RCC 7860 (cell line): ENCODE measurements at regions not wholly inside any gene's neighbourhood (a gene's known extent, or its start where the extent isn't known, plus 50 kb on each side); places are given as distances from the start of the nearest gene placed in this dataset.
A peak's percentile ranks its signal among the peaks of the same experiment; 100 is the strongest.

ENCODE experiments used
- DNase-seq: peaks from one replicate; pipeline ENCODE4 v3.0.0-alpha.2; 2015; ENCODE audit warnings: low spot score
- FAIRE-seq: peaks from 2 replicates; lab custom pipeline; 2012; peaks lifted over from hg19 to GRCh38; lab: Jason Lieb, UNC

DNA sequence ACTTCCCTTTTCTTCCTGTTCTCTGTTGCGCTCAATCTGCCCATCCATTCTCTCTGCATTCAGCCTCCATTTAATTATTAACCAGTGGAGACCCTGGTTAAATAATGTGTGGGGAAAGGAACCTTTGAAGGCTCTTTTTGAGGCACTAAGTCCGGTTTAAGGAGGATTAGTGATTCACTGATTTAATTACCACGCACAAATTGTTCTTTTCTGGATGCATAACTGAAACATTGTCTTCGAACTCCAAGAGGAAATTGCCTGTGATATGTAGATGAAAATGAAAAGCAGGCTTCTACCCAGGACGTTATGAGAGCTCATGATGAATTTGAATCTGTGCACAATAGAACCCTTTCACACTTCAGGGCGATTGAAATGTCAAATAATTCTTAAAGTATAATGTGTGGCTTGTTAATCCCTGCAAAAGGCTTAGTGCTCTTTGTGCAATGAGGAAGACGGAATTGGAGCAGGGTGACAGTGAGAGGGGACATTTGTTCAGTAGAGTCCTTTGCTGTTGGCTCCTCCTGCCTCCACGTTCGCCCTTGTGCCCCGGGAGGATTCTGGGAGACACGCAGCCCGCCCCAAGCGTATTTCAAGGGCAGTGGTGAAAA is 51.1 kb upstream of the ZNF236 start:
- DNase-seq = no peak
- no peak for FAIRE-seq

DNA sequence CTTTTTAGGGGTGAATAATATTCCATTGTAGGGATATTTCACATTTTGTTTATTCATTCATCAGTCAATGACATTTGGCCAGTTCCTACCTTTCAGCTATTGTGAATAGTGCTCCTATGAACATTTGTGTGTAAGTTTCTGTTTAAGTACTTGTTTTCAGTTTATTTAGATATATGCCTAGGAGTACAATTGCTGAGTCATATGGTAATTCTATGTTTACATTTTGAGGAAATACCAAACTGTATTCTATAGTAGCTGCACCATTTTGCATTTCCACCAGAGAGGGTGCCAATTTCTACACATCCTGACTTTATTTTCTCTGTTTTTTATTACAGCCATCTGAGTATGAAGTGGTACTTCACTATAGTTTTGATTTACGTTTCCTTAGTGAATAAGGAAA is 54.4 kb upstream of the ZNF236 start:
- DNase-seq (no peak), FAIRE-seq (no peak)

DNA sequence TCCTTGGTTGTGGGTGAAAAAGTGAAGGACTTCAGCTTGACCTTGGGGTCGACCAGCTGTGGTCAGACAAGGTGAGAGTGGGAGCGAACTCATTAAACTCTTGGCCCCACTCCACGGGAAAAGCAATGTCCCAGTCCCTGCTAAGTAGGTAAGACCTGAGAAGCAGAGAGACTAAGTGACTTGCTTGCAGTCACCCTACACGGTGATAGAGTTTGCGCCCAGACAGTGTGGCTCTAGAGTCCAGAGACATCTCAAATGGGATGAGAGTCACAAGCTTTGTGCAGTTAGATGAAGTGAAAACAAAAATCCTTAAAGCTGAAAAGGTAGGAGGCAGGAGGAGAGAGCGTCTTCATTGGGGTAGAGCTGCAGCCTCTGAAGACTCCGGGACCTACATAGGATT is 55.9 kb upstream of the ZNF236 start:
- FAIRE-seq (no peak), DNase-seq (no peak)

DNA sequence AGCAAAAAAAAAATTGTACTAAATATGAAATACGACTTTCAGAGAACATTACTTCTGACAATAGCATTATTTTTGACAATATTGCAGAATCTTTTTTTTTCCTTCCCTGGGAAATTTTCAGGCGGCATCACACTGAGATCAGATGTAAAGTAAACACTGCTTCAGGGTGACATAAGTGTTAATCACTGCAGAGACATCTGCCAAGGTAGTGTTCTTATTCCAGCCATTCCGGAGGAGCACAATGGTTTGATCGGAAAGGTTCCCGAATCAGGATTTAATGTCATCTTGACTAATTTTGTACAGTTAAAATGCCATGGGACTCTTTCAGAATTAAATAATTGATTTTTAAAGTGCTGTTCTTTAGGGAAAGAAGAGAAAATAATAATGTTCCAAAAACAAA is 56.7 kb upstream of the ZNF236 start:
- FAIRE-seq = peak; percentile 52
- DNase-seq = peak; percentile 47

DNA sequence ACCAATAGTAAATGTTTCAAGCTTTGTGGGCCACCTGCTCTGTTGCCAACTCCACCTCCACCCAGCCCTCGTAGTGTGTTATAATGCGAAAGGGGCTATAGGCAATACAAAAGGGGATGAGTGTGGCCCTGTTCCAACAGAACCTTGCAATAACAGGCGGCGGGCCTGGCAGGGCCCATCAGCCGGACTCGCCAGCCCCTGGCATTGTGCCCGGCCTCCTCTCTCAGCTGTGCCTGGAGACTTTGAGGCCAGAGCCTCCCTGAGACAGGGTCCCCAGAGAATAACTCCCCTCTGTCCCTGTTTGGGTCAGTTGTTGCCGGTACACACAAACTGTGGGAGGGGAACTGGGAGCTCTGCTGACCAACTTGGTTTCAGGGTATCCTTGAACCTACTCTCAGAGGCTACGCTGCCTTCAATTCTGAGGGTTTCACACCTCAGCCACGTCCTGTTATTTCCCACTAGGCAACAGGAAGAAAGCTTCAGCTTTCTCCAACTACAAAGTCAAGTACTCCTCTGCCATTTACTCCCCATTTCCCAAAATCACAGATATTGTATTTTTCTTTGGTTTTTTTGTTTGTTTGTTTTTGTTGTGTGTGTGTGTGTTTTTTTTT is 58.0 kb upstream of the ZNF236 start:
- FAIRE-seq (no peak), DNase-seq (no peak)

DNA sequence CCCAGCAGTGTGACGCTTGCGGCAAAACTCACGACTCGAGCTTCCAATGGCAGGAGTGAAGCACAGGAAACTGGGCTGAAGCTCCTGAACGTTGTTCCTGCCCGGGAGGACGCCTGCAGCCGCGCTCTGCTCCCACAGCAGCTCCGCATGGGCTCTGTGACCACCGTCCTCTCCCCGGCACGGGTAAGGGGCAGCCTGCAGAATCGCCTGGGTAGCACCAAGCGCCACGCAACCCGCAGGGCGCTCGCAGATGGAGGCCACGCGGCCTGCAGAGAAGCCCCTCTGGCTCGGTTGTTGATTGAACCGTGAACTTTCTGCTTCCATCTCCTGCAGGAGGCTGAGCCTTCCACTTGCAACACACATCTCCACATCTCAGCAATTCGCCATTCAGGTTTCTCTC is 63.3 kb upstream of the ZNF236 start:
- FAIRE-seq (no peak), DNase-seq (no peak)

DNA sequence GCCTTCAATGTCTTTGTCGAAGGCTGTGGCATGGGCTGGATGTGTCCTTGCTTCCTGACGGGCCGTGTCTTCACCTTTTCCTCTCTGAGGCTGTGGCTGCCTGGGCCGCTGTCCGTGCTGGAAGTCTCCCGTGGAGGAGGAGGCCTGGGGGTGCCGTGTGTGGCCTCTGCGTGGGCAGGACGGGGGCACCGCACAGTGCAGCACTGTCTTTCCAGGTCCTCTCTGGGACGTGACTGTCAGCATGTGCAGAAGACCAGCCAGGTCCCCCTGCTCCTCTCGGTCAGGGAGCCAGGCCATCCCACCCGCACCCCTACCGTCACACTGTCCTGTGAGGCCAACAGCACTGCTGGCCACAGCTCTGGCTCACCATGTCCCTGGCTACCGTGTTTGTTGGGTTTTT is 64.4 kb upstream of the ZNF236 start:
- no peak for FAIRE-seq
- no peak for DNase-seq

DNA sequence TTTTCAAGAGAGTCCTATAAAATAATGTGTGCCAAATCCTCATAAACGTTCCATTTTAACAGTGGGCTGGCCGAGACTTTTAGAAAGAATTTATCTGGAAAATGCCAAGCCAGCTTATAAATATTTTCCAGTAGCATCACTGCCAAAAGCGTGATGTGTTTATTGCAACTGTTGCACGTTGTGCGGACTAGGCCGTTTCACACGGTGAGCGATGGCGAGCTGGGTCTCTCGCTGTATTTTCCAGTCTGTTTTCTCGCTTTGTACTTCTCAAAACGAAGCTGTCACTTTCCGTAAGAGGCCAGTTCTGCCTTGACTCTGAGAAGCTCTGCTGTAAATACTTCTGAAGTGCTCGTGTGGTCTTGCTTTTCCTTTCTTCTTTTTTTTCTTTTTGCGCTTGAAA is 65.0 kb upstream of the ZNF236 start:
- FAIRE-seq = no peak
- no peak for DNase-seq

DNA sequence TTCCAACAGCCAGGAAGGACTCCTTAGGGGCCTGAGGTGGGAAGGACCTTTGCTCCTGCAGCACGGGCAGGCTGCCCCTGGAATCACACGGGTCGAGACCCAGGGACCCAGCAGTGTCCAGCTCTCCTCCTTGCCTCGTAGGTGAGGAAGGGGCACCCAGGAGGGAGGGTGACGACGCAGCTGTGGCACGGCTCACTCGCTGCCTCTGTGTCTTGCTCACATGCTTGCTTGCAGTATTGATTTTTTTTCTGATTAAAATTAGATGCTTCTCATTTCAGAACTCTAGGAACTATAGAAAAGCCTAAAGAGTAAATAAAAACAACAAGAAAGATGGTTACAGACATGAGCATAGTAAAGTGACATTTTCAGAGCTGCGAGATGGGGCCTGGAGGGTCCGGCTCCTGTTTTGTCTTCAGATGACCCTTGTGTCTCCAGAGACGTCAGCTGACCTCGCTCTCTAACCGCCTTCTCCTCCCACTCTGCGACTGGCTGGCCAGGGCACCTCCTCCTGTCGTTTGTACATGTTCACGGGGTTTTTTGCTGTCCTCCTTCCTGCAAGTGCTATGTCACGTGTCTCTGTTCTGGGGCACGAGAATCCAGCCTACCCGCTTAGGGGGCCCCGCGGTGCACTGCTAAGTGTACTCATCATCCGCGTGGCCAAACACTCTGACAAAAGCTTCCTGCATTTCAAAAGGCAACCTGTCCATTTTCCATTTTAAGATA is 65.7 kb upstream of the ZNF236 start:
- FAIRE-seq = no peak
- no peak for DNase-seq

DNA sequence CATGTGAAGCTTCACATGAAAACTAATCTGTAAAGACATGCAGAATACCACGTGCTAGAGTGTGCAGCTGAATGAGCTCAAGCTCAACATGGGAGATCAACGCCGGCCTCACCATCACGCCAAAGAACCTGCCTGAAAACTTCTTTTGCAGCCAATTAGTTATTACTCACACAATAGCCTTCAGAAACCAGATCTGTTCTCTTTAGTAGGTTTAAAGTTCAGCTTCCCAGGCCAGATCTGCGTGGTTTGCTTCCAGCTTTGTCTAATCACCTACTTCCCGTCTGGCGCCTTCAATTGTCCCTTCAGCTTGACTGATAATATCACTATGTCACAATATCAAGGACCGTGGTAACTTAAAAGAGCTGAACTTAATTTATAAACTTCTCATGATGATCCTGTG is 68.0 kb upstream of the ZNF236 start:
- DNase-seq = no peak

DNA sequence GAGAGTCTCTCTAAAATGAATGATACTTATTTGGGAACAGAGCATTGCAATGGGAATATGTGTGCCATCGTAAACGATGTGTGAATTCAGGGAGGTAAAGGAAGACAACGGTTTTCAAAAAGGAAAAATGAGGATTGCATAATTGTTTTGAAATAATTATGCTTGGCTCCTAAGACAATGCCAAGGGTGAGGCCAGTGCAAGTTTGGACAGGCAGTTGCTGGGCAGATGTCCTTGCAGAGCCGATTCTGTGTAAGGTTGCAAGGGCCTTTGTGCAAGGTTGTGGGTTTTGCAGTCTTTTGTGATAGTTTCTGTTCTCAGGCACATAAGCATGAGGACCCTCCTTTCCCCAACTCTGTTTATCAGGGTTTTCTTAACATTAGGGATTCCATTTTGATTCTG is 70.0 kb upstream of the ZNF236 start:
- DNase-seq (no peak), FAIRE-seq (no peak)

More for the DNA sequence above, 68.0 kb upstream of the ZNF236 start:
- FAIRE-seq = no peak

DNA sequence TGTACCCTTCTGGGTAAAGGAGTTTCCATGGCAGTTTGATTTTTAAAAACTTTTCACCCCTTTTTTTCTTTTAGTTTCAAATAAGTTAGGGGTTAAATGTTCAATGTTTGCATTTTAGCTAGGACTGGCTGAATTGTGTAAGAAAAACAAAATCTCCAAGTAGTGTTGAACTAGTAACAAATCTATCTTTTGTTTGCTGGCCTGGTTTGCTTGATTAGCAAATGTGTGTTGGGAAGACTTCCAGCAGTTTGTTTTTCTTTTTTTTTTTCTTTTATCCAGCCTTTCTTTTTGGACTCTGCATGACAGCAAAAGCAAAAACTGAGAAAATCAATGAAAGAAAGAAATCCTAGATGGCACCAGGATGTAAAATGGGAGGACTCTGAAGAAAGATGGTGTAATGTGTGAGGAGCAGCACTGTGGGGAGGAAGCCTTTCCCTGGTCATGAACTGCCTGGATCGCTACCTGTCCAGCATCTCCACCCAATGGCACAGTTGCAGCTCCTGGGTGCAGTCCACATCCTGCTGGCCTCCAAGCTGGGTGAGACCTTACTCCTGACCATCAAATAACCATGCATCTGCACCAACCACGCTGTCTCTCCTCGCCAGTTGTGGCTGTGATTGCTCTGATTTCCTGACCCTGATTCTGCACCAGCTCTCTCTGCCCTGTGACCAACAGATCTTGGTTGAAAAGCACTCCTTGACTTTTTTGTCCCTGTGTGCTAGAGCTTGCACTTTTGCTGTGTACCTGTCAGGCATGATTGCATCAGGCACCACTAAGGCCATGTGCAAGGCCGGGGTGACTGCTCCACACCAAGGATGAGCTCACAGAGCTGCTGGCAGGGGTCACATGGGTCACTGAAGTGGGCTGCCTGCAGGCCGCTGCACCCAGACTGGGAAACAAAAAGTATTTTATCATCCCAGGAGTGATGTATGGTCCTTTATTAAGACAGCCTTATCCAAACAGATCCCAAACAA is 71.2 kb upstream of the ZNF236 start:
- FAIRE-seq = no peak
- no peak for DNase-seq

DNA sequence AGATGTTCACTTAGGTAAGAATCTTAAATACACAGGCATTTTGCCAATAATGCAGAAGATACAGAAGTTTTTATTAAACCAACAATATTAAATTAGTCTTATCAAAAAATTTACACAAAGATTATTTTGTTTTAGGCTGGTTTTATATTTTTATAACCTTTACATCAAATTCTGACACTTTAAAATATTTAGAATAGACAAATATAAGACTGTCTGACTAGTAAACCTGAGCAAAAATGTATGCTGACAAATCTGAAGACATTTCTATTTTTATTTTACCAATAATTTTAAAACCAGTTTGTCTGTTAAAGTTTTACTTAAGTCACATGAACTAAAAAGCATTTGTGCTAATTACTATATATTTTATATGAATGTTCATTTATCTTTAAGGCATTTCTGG is 72.1 kb upstream of the ZNF236 start:
- DNase-seq (no peak), FAIRE-seq (no peak)

DNA sequence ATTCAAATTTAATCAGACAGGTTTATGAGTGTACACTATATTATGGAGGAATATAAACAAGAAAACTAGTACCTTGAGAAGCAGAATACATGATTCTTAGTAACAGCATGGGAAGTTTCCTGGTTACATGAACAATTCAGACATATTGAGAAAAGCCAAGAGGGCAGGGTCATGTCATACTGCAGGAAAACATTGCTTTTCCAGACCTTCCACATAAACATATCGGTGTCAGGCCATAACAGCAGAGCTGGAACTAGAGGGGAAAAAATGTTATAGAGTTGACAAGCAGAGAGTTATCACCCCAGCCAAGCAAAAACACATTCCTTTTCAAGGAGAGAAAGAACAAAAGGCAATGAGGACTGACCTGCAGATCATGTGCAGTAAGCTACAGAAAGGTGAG is 74.7 kb upstream of the ZNF236 start:
- FAIRE-seq = no peak
- DNase-seq = no peak

DNA sequence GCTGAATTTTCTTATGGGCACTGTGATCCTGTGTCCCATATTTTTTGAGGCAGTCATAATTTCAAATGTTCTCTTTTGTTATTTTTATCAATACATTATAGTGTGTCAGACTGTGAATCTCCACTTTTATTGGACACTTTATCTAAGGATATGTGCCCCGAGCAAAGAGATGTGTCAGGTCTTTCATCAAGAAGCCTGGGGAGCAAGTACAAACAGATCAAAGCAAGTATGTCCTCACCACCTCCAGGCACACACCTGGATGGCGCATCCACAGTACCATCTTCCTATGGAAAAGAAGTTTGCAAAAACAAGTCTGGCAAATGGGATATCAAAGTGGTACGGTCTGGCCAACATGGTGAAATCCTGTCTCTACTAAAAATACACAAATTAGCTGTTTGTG is 81.0 kb upstream of the ZNF236 start:
- DNase-seq = no peak
- no peak for FAIRE-seq

DNA sequence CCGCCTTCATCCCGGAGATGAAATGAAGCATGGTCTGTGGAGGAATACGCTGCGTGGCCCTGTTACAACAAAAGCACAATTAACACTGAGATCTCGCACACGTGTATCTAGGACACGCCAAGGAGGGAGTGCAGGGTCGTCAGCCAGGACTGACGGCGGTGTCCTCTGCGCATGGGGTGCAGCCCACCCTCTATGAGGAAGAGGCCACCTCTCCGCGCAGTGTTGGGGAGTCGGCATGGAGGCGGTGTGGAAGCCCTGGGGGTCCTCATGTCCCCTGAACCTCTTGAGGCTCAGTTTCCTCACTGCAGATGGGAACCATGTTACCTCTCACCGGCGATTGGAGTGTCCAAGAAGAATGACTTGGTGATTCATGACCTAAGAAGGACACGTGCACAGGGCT is 86.0 kb upstream of the ZNF236 start:
- no peak for FAIRE-seq
- DNase-seq = no peak

DNA sequence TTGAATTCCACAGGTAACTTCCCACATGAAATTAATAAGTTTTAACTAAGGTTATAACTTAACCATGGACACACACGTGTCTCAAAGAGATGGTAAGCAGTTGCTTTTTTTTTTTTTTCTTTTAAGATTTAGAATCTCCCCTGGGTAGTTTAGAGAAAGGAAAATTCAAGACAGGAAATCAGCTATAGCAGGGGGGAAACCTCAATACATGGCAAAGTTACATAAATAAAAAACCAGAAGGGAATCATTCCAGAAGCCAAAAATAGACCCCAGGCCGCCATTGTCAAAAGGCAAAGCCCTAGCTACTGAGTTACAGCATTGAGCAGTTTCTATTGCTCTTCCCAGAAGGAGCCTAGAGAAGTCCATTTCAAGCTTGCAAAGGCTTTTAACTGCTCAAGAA is 91.5 kb upstream of the ZNF236 start:
- DNase-seq (no peak), FAIRE-seq (no peak)

DNA sequence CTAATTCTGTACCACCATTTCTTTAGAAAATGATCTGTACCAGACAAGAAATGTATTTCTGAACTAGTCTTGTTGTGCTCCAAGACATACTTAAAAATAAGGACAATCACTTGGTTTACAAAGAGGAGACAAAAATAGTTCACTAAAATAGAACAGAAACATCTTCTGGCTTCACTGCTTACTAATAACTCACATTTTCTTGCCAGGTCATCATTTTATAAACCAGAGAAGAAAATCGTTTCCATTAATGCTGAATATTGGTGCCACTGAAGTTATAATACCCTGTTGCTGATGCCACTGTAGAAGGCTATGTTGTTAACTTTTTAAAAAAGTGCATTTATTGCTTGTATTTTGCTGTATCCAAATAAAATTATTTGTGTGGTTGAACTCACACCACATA is 94.8 kb upstream of the ZNF236 start:
- FAIRE-seq (no peak), DNase-seq (no peak)

DNA sequence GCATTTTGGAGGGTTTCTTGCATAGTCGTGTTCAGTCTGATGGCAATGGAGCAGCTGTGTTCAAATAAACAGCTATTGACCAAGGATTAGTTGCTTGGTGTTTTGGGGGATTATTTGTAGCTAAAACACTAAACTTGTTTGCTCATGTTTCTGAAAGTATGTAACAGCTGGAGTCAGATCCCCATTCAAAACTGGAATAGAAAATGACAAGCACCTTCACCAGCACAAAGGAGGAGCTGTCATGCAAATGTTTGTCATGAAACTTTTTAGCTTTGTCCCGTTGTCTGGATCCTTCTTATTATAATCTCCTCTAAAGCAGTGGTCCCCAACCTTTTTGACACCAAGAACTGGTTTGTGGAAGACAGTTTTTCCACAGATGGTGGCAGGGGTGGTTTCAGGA is 96.9 kb upstream of the ZNF236 start:
- DNase-seq (no peak), FAIRE-seq (no peak)

DNA sequence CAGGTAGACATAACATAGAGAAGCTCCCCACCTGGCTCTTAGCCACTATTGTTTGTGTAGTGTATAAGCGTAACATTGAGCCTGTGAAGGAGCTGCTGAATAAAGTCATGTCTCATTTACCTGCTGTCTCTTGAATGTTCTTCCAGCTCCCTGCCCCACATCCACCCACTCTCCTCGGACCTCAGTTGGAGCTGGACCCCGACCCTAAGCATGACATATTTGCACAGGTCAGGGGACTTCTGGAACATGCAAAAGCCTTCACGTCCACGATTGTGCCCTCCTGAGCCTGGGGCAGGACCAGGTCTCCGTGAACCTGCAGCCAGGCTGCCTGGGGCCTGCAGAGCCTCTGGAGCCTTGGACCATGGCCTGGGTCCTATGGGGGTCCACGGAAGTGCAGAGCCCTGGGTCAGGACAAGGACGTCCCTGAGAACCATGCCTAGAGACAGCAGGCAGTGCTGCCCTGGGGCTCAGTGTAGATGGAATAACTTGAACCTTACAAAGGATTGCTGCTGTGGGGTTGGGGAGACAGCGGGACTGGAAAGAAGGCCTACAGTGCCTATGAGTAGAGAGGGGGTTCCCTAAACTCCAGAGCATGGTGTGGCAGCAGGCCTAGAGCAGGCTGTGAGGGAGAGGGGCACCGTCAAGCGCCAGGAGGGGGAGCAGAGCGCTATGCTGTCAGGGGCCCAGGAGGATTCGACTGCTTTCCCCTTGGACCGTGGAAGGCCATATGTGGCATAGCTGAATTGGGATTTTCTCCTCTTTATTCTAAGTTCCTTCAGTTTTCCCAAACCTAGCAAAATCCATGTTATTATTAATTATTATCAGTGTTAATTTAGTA is 99.9 kb upstream of the ZNF236 start:
- DNase-seq (no peak), FAIRE-seq (no peak)
